ENCODE measurements at regions not wholly inside any gene's neighbourhood (a gene's known extent, or its start where the extent isn't known, plus 50 kb on each side); places are given as distances from the start of the nearest gene placed in this dataset.

DNA sequence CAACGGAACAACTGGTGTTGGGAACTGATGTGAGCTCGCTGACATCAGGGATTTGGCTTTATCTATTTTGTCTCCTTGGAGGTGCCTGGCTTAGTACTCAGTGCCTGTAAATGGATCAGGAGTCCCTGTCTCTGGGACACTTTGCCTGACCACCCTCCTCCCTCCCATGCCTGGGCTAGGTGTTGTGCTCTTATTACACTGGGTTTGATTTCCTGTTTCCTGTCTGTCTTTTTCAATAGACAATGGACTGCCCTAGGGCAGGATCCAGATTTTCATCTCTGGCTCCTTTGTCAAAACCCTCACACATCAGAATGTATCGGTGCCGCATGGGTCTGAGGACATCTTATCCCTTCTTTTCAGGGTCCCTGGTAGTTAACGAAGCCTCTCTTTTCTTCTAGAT is 223.6 kb upstream of the ASIC2 start:
- no peak for DNase-seq (ENCODE audit: low read depth, low spot score)
- TF ChIP-seq, protein P1, sequence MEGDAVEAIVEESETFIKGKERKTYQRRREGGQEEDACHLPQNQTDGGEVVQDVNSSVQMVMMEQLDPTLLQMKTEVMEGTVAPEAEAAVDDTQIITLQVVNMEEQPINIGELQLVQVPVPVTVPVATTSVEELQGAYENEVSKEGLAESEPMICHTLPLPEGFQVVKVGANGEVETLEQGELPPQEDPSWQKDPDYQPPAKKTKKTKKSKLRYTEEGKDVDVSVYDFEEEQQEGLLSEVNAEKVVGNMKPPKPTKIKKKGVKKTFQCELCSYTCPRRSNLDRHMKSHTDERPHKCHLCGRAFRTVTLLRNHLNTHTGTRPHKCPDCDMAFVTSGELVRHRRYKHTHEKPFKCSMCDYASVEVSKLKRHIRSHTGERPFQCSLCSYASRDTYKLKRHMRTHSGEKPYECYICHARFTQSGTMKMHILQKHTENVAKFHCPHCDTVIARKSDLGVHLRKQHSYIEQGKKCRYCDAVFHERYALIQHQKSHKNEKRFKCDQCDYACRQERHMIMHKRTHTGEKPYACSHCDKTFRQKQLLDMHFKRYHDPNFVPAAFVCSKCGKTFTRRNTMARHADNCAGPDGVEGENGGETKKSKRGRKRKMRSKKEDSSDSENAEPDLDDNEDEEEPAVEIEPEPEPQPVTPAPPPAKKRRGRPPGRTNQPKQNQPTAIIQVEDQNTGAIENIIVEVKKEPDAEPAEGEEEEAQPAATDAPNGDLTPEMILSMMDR (IDR thresholded peaks at IDR 0.05; ENCODE audit: low read depth, low read length) = no peak
- in situ Hi-C loops (cut with HindIII; ENCODE audit: low sequenced_read_pairs) = no loop called here
- H3K4me3 ChIP-seq (ENCODE audit: low read depth, low read length) = no peak overlapping the region

DNA sequence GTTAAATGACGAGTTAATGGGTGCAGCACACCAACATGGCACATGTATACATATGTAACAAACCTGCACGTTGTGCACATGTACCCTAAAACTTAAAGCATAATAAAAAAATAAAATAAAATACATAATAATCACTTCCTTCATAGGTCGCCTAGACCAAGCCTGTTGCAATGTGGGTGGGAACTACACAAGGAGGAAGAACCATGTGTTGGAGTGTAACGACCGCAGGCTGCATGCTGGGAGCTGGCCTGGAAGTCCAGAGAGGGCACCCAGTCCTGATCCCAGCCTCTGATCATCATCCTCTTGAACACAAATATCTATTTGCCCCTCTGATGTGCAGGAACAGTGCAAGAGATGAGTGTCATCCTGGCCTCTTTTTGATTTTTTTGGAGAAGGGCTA is 224.7 kb upstream of the ASIC2 start:
- no peak for DNase-seq (ENCODE audit: low read depth, low spot score)
- in situ Hi-C loops (cut with HindIII; ENCODE audit: low sequenced_read_pairs) = no loop called here
- no peak overlapping the region for H3K4me3 ChIP-seq (ENCODE audit: low read depth, low read length)
- TF ChIP-seq, protein P1 (IDR thresholded peaks at IDR 0.05; ENCODE audit: low read depth, low read length) = no peak

DNA sequence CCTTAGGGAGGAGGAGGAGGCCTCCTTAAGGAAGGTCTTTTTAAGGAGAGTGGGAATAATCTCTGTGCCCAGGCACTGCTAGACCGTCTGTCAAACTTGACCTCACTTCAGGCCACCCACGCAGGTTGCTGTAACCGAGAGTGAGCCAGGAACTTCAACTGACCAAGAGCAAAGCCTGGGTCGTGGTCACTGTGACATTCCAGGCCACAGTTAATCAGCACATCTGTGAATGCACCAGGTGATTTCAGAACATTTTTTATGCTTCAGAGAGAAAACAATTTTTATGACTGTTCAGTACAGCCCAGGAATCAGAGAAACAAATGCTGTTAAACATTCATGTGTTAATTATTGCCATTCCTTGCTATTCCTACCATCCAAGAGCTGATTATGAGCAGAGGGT is 226.6 kb upstream of the ASIC2 start:
- no peak for DNase-seq (ENCODE audit: low read depth, low spot score)
- in situ Hi-C loops (cut with HindIII; ENCODE audit: low sequenced_read_pairs) = no loop called here
- H3K4me3 ChIP-seq (ENCODE audit: low read depth, low read length) = no peak overlapping the region
- TF ChIP-seq, protein P1 (IDR thresholded peaks at IDR 0.05; ENCODE audit: low read depth, low read length) = no peak

DNA sequence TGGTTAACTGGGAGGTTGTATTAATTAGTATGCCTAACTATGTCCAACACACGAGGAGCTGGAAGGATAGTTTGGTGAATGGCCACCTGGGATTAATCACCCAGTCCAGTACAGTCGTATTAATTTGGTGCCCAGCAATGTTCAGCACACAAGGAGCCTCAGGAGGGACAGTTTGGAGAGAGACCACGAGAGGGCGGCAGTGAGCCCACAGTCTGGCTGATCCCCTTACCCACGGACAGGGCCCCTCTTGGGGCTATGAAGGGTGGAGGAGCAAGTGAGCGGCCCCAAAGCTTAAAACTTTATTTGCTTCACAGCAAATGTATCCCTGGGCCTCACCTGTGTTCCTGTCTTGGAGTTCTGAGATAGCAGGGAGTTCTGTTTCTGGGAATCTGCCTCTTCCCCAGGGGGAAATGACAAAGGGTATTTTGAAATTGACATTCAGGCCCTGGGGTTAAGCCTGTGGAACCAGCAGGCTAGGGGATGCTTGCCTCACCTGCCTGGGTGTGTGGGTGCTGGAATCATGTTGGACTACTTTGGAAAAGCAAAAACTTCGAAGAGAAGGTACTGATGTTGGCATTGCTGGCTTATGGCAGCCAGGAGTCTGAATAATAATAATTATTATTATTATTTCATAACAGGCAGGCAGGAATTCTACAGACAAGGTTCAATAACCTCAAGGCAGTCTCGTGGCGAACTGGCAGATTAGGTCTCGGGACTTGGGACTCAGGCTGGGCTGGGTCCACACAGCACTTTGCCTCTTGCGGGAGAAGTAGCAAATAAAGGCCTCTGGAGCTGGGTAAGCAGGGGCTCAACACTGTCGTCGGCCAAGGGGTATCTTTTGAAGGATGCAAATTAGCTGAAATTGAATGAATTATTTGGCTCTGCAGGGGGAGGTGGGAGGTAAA is 227.6 kb upstream of the ASIC2 start:
- in situ Hi-C loops (cut with HindIII; ENCODE audit: low sequenced_read_pairs) = no loop called here
- TF ChIP-seq, protein P1 (IDR thresholded peaks at IDR 0.05; ENCODE audit: low read depth, low read length) = peak; percentile 52
- H3K4me3 ChIP-seq (ENCODE audit: low read depth, low read length) = no peak overlapping the region
- no peak for DNase-seq (ENCODE audit: low read depth, low spot score)

DNA sequence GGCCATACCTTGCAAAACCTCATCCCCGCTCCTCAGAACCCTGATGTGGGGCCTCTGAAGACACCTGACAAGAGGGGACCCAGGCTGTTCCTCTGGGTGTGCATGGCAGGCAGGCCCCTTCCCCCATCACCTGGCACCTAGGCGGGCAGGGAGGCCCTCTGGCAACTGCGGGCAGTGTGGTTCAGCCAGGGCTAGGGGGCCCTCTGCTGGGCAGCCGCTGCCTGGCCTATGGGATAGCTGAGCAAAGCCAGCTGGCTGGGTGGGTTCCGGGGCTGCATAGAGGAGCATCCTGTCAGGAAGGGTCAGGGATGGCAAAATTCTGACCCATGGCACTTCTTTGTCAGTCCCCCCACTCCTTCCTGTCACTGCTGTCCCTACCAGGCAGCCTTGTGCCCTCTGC is 228.7 kb upstream of the ASIC2 start:
- TF ChIP-seq, protein P1 (IDR thresholded peaks at IDR 0.05; ENCODE audit: low read depth, low read length) = peak; percentile 11
- H3K4me3 ChIP-seq (ENCODE audit: low read depth, low read length) = no peak overlapping the region
- no peak for DNase-seq (ENCODE audit: low read depth, low spot score)
- in situ Hi-C loops (cut with HindIII; ENCODE audit: low sequenced_read_pairs) = no loop called here

DNA sequence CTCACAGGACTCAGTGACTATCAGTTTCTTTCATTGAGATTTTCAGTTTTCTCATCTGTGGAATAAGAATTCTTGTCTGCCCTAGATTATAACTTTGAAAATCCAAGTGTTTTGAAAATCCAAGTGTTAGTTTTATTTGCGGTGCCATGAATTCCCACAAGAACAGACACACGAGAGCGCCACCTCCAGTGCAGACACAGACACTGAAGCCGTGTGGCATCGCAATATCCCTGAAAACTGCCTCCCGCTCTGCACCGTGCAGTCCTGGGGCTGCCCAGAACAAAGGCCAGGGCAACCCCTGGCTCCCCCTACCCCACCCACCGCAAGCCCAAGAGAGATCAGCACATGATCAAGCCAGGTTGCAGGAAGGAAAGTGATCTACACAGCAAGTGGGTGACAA is 229.5 kb upstream of the ASIC2 start:
- in situ Hi-C loops (cut with HindIII; ENCODE audit: low sequenced_read_pairs) = no loop called here
- TF ChIP-seq, protein P1 (IDR thresholded peaks at IDR 0.05; ENCODE audit: low read depth, low read length) = no peak
- DNase-seq (ENCODE audit: low read depth, low spot score) = no peak
- H3K4me3 ChIP-seq (ENCODE audit: low read depth, low read length) = no peak overlapping the region
